Cardiac muscle cell (in vitro differentiated cells and primary cell): ENCODE measurements at regions not wholly inside any gene's neighbourhood (a gene's known extent, or its start where the extent isn't known, plus 50 kb on each side); places are given as distances from the start of the nearest gene placed in this dataset.

ENCODE experiments used
- DNase-seq, 2 donors: peaks; one replicate each; pipeline versions ENCODE4 v3.0.0 to v3.0.0-alpha.2; 2010 to 2017; ENCODE audit warnings: low read depth in 1 of 2, low spot score in 1 of 2
- H3K27ac ChIP-seq: fragments of 200-600 bp; sonication (generic); 2 replicates; pipeline ENCODE4 v1.5.1; 2016
- H3K27me3 ChIP-seq: fragments of 200-600 bp; sonication (generic); 2 replicates; pipeline ENCODE4 v1.6.0; 2016; ENCODE audit warnings: control low read depth
- H3K36me3 ChIP-seq: fragments of 200-600 bp; sonication (generic); 2 replicates; pipeline ENCODE4 v1.5.1; 2016; ENCODE audit warnings: control low read depth
- H3K4me1 ChIP-seq: fragments of 200-600 bp; sonication (generic); 2 replicates; pipeline ENCODE4 v1.8.1; 2017; ENCODE audit warnings: low read depth, mild to moderate bottlenecking, mixed run types
- H3K4me3 ChIP-seq: fragments of 200-600 bp; sonication (generic); 2 replicates; pipeline ENCODE4 v1.5.1; 2016; ENCODE audit warnings: mild to moderate bottlenecking
- H3K9me3 ChIP-seq: fragments of 200-600 bp; sonication (generic); 2 replicates; pipeline ENCODE4 v1.5.1; 2017; ENCODE audit warnings: low read depth, mild to moderate bottlenecking, control low read depth
- CTCF ChIP-seq: IDR thresholded peaks from 2 replicates; pipeline ENCODE4 v1.5.1; 2012; ENCODE audit warnings: low read depth, mild to moderate bottlenecking, low read length

- H3K9me3 ChIP-seq, result no peaks in the 10 kb centered on the region
- no peak overlapping the region for H3K4me3 ChIP-seq
- H3K36me3 ChIP-seq, result no peaks in the 10 kb centered on the region
- DNase-seq, result no peak
- H3K27me3 ChIP-seq, result no peaks in the 10 kb centered on the region
- no peak overlapping the region for H3K27ac ChIP-seq
- TF ChIP-seq CTCF, result no peak
- no peaks in the 10 kb centered on the region for H3K4me1 ChIP-seq
These were observed 257.6 kb upstream of the CXXC4 start for GRCh38 chr4:104752337-104752736.

GRCh38 chr4:104756837-104757236 lies 262.1 kb upstream of the CXXC4 start:
- H3K9me3 ChIP-seq, result no peaks in the 10 kb centered on the region

GRCh38 chr4:104758574-104758973 lies 263.9 kb upstream of the CXXC4 start:
- no peaks in the 10 kb centered on the region for H3K4me1 ChIP-seq
- no peak for TF ChIP-seq CTCF
- no peak overlapping the region for H3K27ac ChIP-seq

More at GRCh38 chr4:104756837-104757236, 262.1 kb upstream of the CXXC4 start:
- Histone ChIP-seq H3K4me3 (no peak overlapping the region), H3K27me3 (no peaks in the 10 kb centered on the region), H3K27ac (no peak overlapping the region), H3K4me1 (no peaks in the 10 kb centered on the region), H3K36me3 (no peaks in the 10 kb centered on the region)
- no peak for TF ChIP-seq CTCF
- no peak for DNase-seq

GRCh38 chr4:104763554-104764222 lies 269.0 kb upstream of the CXXC4 start:
- Histone ChIP-seq H3K4me1 (no peaks in the 10 kb centered on the region), H3K27me3 (no peaks in the 10 kb centered on the region), H3K4me3 (no peak overlapping the region), H3K36me3 (no peaks in the 10 kb centered on the region), H3K27ac (no peak overlapping the region), H3K9me3 (no peaks in the 10 kb centered on the region)
- DNase-seq, result no peak
- no peak for TF ChIP-seq CTCF

More at GRCh38 chr4:104758574-104758973, 263.9 kb upstream of the CXXC4 start:
- H3K4me3 ChIP-seq, result no peak overlapping the region
- no peaks in the 10 kb centered on the region for H3K9me3 ChIP-seq
- DNase-seq, result no peak
- no peaks in the 10 kb centered on the region for H3K36me3 ChIP-seq
- H3K27me3 ChIP-seq, result no peaks in the 10 kb centered on the region

- H3K9me3 ChIP-seq, result no peaks in the 10 kb centered on the region
- H3K4me1 ChIP-seq, result no peaks in the 10 kb centered on the region
- H3K36me3 ChIP-seq, result no peaks in the 10 kb centered on the region
- H3K4me3 ChIP-seq, result no peak overlapping the region
- no peak for DNase-seq
- no peak overlapping the region for H3K27ac ChIP-seq
- no peaks in the 10 kb centered on the region for H3K27me3 ChIP-seq
- no peak for TF ChIP-seq CTCF
These were observed 272.0 kb upstream of the CXXC4 start for GRCh38 chr4:104766676-104767075.
